GM18861 (cell line): ENCODE measurements at regions not wholly inside any gene's neighbourhood (a gene's known extent, or its start where the extent isn't known, plus 50 kb on each side); places are given as distances from the start of the nearest gene placed in this dataset.

Experiments
- ATAC-seq: cut with Tn5 transposase; IDR thresholded peaks from one replicate; pipeline ENCODE4 v1.9.1; 2021; ENCODE audit not compliant: unreplicated experiment

DNA sequence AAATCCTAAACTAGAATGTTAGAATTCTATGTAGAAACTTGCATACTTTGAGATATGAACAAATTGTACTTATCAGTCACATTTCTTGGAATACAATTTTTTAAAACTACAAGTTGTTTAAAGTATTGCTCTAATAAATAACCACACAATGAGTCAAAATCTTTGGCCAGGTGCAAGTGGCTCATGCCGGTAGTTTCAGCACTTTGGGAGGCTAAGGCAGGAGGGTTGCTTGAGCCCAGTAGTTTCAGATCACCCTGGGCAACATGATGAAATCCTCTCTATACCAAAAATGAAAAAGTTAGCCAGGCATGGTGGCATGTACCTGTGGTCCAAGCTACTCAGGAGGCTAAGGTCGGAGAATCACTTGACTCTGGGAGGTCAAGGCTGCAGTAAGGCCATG is 257.8 kb downstream of the COX7C start:
- ATAC-seq: no peak

DNA sequence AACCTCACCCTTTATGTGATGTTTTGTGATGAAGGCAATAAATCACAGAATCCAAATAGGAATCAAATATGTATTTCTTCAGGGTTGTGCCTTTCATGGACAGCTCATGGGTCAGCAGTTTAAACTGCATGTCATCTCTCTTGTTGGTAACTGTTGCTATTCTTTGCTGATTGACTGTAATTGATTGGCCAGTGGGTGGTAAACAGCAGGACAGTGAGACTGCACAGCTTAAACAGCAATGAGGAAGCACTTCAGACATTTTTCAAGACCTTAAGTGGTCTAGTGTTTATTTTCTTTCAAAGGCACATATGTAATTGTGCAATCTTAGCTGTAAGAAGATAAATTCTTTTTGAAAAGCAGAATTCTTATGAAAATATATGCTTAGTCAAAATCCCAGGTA is 260.5 kb downstream of the COX7C start:
- ATAC-seq: no peak

DNA sequence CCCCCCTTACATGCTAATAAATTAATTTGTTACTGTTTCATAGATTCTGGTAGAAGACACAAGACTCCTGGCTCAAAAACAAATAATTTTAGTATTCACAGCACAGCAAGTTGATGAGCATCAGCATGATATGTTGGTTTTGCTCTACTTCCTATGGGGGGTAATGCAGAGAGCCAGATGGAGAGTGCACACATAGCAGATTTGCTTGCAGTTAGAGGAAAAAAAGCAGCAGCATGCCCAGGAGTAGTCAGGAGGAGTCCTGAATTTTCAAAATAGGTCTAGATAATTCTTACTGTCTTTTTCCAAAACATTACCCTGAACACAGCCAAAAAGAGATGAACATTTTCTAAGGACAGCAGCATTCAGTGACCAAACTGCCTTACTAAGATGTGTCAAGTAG is 261.3 kb downstream of the COX7C start:
- ATAC-seq: no peak

DNA sequence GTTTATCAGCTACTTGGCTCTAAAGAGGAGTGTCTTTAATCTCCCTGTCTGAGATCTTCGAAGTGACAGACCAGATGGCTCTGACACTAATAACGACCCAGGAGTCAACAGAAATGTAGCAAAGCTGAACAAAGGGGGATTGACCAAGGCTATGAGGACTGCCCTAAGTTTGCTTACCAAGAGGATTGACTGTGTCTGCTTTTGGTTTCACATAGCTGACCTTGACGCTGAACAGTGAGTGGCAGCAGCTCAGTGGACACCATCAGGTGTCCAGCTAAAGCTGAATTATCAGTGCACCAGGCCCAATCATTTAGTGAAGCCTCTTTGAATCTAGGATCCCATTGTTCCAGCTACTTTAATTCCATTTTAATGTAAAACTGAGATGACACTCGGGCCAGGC is 262.6 kb downstream of the COX7C start:
- no peak for ATAC-seq

DNA sequence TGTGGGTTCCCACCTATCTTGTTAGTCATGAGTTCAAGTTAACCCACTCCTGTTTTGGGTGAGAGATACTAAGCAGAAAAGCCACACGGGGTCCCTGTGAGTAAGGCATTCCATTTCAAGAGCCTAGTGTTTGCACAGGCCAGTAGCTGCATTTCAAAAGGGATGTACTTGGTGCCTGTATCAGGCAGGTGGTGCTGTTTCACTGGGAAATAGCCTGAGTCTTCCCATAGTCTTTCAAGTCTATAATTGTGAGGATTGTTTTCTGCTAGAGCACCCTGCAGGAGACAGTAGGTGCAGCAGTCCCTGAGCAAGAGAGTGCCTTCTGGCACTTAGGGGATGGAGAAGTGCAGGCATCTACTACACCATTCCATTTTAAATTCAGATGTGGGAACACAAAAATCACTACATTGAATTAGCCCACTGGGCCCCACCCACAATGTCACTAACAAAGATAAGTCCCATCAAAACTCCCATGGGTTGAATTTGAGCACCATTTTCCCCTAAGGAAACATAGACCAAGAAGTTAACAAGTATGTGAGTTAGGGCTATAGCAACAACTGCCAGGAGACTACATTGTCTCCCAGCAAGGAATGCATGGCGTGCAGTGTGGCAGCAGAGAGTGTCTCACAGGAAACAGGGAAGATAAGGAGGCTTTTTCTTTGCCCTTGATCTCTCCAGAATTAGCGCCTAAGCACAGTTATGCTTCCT is 263.2 kb downstream of the COX7C start:
- ATAC-seq: peak; percentile 96

DNA sequence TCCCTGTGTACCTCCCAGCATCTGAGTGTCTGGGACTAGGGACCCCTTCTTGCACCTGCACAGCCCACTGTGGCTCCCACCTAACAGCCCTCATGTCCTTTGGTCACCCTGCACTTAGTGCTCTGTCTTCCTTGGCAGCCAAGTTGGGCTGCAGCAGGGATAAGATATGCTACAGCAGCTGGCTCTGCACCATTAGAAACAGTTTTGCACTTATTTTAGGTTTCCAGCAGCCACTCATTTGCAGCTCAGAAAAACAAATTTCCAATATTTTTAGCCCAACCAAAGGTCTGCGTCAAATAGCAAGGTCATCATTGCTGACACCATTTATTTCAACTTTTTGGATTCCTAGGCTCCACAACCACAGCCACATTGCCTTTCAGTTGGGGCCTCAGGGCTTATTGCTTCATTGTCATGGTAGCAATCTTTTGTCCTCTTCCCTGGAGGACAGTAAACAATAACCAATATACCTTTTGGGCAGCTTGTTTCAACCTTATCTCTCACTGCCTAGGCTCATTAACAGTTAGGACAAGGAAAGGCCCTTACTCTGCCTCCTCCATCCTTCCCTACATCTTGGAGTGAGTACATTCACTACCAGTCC is 263.9 kb downstream of the COX7C start:
- no peak for ATAC-seq

DNA sequence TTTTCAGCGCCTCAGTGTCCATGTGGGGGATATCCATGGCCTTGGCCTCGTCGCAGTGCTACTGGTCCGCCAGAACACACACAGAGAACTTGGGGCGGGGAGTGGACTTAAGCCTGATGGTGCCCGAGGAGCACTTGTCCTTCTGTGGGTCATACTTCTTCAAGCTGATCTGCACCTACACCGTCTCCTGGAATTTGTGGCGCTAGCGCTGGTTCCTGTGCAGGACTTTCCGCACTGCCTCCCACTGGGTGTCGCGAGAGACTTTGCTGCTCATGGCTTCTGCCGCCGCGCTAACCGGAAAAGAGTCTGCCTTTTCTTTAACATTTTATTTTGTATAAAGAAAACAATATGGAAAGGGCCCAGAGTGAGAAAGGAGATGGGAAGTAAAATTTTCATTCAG is 266.9 kb downstream of the COX7C start:
- ATAC-seq: no peak

DNA sequence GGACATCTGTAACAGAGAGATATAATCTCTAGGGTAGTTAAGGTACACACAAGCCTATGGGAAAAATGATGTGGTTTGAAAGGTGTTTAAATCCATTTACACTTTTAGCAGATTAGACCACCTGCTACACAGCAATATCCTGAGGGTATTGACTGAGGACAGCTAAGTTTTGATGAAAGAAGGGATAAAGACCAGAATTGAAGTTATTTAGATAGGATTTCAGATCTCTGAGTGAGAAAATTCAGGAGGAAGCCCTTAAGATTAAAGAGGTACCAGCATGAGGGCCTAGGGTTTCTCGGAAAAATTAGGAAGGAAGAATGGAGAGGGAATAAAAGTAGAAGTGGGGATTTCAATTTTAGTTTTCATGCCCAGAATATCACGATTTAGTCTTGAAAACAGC is 267.3 kb downstream of the COX7C start:
- no peak for ATAC-seq

DNA sequence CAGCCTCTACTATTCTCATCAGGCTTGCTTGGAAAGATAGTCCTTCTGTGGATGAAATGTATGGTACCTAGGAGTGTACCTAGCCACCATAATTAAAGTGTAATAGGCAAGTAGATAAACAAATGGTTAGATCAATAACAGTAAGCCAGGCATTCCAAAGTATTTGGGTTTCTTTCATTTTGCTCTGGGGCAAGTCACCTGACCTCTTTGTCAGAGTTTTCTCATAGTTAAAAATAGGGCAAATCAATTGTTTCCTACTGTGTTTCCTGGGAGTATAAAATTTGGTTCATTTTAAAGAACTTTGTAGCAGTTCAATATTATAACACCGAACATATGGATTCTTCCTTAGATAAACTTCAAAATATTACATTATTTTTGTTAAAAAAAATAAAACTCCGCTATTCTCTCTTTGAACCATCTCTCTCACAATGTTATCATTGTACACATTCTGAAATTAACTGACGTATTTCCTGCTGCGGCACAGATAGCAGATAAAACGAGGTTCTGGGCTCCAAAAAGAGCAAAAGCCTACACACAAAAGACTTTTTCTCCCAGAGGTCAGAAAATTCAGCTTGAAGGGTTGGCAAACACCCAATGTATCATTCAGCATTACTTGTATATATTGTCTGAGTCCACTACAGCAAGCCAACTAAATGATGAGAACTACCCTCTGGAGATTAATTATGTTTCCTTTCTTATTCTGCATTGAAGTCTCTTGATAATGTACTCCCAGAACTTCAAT is 267.9 kb downstream of the COX7C start:
- no peak for ATAC-seq

DNA sequence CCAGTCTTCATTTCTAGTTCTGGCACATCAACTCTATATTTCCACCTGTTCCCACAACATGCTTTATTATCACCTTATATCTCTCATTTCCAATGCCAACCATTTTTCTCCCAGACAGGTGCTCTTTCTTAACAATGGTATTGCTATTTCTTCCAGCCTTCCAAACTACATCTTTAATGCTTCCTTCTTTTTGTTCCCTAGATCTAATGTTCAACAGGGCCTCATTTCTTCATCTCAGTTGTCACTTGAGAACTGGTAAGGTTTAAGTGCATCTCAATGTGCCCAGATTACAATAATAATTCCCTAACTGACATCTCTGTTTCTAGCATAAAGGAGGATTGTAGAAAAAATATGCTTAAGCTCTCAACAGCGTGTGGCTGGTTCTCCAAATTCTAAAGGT is 272.6 kb downstream of the COX7C start:
- ATAC-seq: no peak

DNA sequence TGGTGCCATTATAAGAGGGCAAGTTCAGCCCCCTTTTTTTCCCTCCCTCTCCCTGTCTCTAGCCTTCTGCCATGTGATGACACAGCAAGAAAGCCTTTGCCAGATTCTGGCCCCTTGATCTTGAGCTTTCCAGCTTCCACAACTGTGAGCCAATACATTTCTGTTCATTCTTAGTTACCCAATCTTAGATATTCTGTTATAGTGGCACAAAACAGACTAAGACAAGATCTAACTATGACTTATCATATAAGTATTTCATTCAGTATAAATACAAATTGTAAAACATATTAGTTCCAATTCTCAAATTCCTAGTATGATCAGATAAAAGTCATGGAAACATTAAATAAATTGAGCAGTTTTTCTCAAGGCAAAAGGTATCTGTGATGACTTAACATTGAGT is 276.3 kb downstream of the COX7C start:
- ATAC-seq: no peak

DNA sequence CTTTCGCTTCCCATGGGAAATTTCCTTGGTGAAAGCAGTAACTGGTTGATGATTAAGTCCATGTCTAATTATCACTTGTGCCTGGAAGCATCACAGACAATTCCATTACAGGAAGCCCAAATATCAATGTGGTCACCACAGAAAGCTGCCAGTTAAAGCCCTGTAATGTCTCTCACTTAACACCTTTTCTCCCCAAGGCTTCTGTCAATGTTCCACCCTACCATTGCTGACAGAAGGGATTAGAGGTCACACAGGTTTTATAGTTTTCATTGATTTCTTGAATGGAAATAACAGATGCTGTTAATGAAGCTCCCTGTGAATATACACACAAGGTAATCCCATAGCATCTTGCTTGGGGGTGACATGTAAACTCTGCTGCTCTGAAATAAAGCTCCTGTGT is 279.2 kb downstream of the COX7C start:
- ATAC-seq: no peak

DNA sequence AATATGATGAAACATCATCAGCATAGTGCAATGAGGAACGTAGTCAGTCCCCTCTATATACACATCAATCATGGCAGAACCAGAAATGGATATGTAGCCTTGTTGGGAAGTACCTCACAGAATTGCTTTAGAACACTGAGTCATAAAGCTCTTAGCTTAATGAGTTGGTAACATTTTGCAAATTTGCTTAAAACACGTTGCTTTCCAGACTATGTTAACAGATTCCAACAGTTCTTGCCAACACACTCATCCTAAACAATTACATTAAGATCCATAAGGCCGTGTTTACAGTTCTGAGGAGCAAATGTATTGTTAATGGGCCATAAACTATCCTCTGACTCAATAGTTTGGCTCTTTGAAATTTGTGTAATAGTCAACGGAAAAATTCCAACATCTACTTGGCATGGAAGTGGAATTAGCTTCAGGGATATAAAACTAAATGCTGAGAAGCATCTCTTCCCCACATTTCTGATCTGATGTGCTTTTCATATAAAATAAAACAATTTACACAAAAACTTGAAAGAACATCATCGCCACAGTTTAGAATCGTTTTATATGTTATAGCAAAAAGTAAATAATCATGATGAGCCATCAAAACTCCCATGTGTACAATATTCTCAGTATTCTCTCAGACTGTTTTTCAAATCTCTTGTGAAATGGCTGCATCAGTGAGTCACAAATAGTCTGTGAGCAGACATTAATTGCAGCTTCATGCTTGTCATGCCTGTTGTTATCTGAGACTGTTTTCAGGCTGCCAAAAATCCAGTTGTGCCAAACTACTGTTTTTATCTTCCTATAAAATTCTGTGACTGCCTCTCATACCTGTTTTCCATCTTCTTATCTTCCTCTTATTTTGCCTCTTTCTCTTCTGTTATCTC is 291.9 kb downstream of the COX7C start:
- no peak for ATAC-seq

DNA sequence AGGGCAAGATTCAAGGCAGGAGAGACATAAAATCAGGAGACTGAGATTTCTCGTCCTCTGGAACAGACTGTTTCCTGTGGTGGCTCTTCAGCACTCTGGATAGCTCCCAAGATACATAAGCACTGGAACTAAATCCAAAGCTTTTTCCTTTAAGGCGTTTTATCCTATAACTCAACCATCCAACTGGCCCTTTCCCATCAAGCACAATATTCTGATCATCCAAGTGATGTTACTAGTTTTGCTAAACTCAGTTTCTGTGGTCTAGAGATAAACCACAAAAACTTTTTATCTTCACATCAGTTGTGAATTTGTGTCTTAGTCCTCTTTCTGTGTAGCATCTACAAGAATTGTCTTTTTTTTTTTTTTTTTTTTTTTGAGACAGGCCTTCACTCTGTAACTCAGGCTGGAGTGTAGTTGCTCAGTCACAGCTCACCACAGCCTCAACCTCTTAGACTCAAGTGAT is 299.4 kb downstream of the COX7C start:
- ATAC-seq: no peak

DNA sequence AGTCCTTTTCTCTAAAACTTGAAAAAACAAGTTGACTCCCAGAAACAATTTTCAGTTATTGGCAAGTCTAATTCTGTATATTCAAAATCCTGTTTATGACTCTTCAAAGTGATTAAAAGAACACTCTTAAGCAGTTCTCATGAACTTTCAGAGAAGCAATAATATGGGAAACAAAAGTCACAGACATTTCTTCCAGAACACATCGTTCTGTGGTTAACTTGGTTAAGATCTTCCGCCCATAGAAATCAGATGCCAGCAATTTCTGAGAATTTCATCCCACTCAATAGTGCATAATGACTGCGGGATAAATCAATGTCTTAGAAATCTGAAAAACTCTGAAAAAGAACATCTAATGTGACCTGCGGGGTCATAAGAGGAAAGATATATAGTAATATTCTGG is 300.5 kb downstream of the COX7C start:
- ATAC-seq: no peak

DNA sequence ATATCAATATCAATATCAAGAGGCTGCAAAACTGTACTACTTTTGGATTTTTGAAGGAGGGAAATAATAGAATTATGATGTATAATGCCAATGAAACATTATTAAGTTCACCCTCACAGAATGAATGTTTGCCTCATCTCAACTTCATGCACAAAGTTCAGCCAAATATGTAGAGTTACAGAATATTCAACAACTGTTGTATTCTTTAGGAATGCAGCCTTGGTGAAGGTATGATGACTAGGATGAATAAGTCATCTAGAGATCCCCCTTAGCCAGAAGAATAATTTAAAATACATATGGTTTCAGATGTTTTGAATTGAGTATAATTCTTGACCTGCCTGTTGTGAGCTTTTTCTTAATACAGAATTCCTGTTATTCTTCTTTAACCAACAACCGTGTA is 308.3 kb downstream of the COX7C start:
- no peak for ATAC-seq

DNA sequence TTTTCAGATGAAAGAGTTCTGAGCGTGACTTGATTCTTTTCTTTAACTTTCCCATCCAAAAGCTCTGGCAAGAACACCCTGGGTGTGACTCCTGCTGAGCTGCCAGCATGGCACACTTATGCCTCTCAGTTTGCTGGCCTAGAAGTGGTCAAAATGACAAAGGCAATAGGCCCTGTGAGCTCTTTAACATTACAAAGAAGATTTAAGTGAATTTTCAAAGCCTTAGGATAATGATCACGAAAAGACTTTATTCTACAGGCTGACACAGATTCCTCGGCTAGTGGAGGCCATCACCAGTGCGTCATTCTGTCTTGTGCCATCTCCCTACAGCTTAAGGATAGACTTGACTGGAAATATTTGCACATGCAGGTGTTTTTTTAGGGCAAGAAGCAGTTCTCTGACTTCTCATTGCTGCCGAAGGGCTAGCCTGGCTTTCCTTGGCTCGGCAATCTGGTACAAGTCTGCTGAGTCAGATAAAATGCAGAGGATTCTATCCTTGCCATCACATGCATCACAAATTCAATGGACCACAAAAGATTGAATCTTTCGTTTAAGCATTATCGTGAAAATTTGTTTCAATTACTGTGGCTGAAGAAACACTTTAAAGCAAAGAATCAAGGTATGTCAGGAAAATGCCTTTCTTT is 311.5 kb downstream of the COX7C start:
- ATAC-seq: no peak

DNA sequence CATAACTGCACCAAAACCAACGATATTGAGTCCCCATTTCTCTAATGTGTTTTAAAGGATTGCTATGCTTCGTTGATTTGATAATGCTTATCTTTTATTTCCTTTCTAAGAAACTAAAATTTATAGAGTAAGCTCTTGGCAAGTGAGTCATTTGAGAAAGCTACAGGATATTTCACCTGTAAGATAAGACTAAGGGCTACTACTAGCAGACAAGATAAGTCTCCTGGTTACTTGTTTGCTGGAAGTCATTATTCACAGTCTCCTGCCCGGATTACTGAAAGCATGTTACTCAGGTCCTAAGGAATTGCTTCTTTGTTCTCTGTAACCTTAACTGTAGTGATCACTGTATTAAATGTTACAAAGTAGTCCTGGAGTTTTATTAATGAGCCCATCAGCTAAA is 315.9 kb upstream of the RASA1 start:
- ATAC-seq: no peak

DNA sequence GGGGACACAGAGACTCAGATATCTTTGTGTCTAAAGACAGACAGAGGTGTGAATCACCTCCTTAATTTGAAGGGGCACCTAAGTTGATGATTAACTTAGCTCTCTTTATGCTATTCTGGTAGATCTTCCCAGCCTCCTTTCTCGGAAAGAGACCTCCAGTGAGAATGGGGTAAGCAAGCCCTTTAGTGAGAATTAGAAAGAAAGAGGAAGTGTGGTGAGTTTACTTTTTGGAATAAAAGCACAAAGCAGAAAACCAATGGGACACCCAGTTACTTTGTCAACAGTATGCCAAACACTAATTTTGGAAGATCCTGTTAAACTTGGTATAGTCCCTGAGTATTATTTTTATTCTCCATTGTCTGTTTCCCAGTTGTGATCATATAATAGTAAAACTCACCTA is 302.8 kb upstream of the RASA1 start:
- no peak for ATAC-seq

DNA sequence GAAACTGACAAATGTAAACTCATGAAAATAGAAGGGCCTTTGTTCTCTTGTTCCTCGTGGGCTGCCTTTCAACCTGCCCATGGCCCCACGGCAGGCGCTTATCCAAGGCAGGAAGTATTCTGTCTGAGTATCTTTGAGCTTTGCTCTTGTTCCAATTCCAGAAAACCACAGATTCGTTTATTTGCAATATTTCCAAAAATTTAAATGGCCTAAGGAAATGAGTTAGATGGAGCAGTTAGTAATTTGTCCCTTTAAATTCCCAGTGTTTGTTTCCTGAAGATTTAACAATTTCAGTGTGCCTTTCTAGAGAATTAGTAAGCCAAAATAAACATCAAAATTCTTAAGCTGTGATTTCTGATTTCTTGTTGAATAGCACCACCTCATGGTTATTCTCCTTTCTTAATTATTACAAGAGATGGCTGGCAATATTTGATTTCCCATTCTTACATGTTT is 299.4 kb upstream of the RASA1 start:
- no peak for ATAC-seq

DNA sequence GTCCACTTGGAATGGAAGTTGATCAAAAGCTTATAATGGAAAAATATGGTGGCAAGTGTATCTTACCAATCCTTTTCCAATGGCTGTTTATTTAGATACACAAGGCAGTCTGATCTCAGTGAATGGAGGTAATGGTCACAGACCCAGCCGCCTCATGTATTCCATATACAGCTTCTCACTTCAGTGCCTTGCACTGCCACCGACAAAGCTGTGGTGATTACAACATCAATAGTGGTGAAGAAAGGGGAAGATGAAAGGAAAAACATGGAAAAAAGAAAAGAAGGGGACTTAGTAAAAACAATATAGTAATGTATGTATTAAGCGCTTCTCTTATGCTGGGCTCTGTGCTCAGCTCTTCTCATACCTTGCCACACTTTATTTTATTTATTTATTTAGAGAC is 297.3 kb upstream of the RASA1 start:
- no peak for ATAC-seq
